ENCODE measurements at regions not wholly inside any gene's neighbourhood (a gene's known extent, or its start where the extent isn't known, plus 50 kb on each side); places are given as distances from the start of the nearest gene placed in this dataset.

DNA sequence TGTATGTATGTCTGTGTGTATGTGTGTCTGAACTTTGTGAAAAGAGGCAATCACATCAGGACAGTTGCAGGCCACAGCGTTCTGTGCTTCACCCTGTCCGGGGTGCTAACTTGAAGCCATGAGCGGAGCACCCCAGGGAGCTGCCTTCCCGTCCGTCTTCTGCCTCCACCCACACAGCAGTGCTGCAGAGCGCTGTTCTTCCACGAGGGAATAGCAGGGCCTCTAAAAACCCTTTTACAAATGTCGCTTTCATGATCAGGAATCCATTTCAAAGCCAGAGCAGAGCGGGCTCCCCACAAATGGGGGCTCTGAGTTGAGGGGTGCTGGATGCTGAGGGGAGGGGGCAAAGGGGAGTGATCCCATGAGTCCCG, 131.5 kb downstream of the RNASET2 start:
- Mint-ChIP-seq H3K27ac (ENCODE audit: unreplicated experiment) (no peak overlapping the region), H3K36me3 (ENCODE audit: low read depth) (no peaks in the 10 kb centered on the region), H3K27me3 (ENCODE audit: low read depth) (peaks cover 10% of the 10 kb centered on the region), H3K4me3 (ENCODE audit: unreplicated experiment) (no peak overlapping the region), H3K9me3 (ENCODE audit: low read depth) (no peaks in the 10 kb centered on the region), H3K4me1 (ENCODE audit: low read depth) (peaks cover 16% of the 10 kb centered on the region)
- no peak for TF ChIP-seq CTCF (IDR thresholded peaks at IDR 0.05)
- no peak for DNase-seq (ENCODE audit: low spot score)

DNA sequence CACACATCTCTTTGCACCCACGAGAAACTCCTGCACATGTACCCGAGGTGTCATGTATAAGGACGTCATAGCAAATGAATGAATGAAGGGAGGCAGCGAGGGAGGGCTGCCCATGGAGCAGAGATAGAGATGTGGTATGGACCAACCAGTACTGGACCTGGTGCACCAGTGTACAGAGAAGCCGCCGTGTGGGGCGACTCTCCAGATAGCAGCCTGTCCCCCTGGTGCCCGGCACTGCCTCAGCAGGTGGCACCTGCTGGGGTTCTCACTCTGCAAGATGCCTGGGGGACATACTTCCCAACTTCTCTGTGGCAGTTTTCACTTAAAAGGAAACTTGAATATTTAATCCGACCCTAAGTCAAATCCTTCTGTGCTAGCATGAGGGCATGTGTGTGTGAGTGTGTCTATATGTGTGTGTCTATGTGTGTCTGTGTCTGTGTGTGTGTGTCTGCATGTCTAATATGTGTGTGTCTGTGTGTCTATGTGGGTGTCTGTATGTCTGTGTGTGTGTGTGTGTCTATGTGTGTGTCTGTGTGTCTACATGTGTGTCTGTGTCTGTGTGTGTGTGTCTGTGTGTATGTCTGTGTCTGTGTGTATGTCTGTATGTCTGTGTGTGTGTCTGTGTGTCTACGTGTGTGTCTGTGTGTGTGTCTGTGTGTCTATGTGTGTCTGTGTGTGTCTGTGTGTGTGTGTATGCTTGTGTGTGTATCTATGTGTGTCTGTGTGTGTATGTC, 132.0 kb downstream of the RNASET2 start:
- no peak overlapping the region for H3K4me3 Mint-ChIP-seq (ENCODE audit: unreplicated experiment)
- H3K4me1 Mint-ChIP-seq (ENCODE audit: low read depth): peaks cover 16% of the 10 kb centered on the region
- no peaks in the 10 kb centered on the region for H3K36me3 Mint-ChIP-seq (ENCODE audit: low read depth)
- H3K27ac Mint-ChIP-seq (ENCODE audit: unreplicated experiment): no peak overlapping the region
- H3K9me3 Mint-ChIP-seq (ENCODE audit: low read depth): no peaks in the 10 kb centered on the region
- H3K27me3 Mint-ChIP-seq (ENCODE audit: low read depth): peaks cover 14% of the 10 kb centered on the region
- no peak for DNase-seq (ENCODE audit: low spot score)
- TF ChIP-seq CTCF (IDR thresholded peaks at IDR 0.05): no peak

GRCh38 chr6:166822609-166823008, 133.7 kb downstream of the RNASET2 start:
- H3K9me3 Mint-ChIP-seq (ENCODE audit: low read depth): no peaks in the 10 kb centered on the region
- H3K36me3 Mint-ChIP-seq (ENCODE audit: low read depth): no peaks in the 10 kb centered on the region
- no peak overlapping the region for H3K27ac Mint-ChIP-seq (ENCODE audit: unreplicated experiment)
- H3K4me3 Mint-ChIP-seq (ENCODE audit: unreplicated experiment): no peak overlapping the region
- peaks cover 16% of the 10 kb centered on the region for H3K4me1 Mint-ChIP-seq (ENCODE audit: low read depth)
- no peak for DNase-seq (ENCODE audit: low spot score)
- TF ChIP-seq CTCF (IDR thresholded peaks at IDR 0.05): no peak
- peaks cover 9% of the 10 kb centered on the region for H3K27me3 Mint-ChIP-seq (ENCODE audit: low read depth)

DNA sequence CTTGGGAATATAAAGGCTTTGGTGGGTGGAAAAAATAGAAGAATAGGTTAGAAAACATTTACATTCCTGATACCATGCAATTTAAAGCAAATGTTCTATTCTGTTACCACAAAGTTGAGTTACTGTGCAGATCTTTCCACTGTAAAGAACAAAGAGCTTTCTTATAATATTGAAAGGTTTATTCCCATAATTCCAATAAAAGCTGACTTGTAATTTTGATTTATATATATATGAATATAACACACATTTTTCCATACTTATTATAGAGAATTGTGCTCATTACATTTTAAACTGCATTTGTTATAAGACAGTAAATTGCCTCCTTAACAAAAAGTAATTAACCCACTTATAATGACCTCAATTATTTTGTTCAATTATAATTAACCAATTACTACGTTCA, 135.9 kb downstream of the RNASET2 start:
- H3K36me3 Mint-ChIP-seq (ENCODE audit: low read depth): no peaks in the 10 kb centered on the region
- peaks cover 9% of the 10 kb centered on the region for H3K27me3 Mint-ChIP-seq (ENCODE audit: low read depth)
- no peak for DNase-seq (ENCODE audit: low spot score)
- no peak for TF ChIP-seq CTCF (IDR thresholded peaks at IDR 0.05)
- peaks cover 4% of the 10 kb centered on the region for H3K4me1 Mint-ChIP-seq (ENCODE audit: low read depth)
- H3K9me3 Mint-ChIP-seq (ENCODE audit: low read depth): no peaks in the 10 kb centered on the region
- no peak overlapping the region for H3K4me3 Mint-ChIP-seq (ENCODE audit: unreplicated experiment)
- H3K27ac Mint-ChIP-seq (ENCODE audit: unreplicated experiment): no peak overlapping the region

DNA sequence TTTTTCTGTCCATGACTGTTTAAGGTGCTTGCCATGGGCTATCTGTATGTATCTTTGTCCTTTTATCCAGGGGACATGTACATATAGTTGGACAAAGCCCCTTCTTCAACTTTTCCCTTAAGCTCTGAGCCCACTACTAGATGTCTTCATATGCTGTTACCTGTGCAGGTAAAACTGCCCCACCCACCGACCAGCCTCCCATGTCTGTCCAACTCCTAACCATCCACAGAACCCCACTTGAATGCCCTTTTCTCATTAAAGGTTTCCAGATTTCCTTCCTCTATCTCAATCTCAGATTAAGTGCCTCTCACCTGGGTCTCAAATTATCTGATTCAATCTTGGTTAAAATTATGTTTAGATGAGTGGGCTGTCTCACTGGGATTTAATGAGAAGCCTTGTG, 136.3 kb downstream of the RNASET2 start:
- Mint-ChIP-seq H3K27ac (ENCODE audit: unreplicated experiment) (no peak overlapping the region), H3K36me3 (ENCODE audit: low read depth) (no peaks in the 10 kb centered on the region), H3K4me3 (ENCODE audit: unreplicated experiment) (no peak overlapping the region), H3K27me3 (ENCODE audit: low read depth) (peaks cover 9% of the 10 kb centered on the region), H3K9me3 (ENCODE audit: low read depth) (no peaks in the 10 kb centered on the region), H3K4me1 (ENCODE audit: low read depth) (peaks cover under 1% of the 10 kb centered on the region)
- no peak for TF ChIP-seq CTCF (IDR thresholded peaks at IDR 0.05)
- DNase-seq (ENCODE audit: low spot score): no peak
